HG02981 (cell line): ENCODE measurements at regions not wholly inside any gene's neighbourhood (a gene's known extent, or its start where the extent isn't known, plus 50 kb on each side); places are given as distances from the start of the nearest gene placed in this dataset.

Source experiments
- ATAC-seq: cut with Tn5 transposase; IDR thresholded peaks from one replicate; pipeline ENCODE4 v1.9.1; 2021; ENCODE audit warnings: mild to moderate bottlenecking, moderate library complexity; ENCODE audit not compliant: unreplicated experiment

GRCh38 chr11:31912808-31913207 lies 101.7 kb upstream of the PAX6 start:
- no peak for ATAC-seq

GRCh38 chr11:31910950-31911576 lies 99.9 kb upstream of the PAX6 start:
- ATAC-seq: no peak

- ATAC-seq: no peak
Observed at GRCh38 chr11:31903225-31904074, 92.3 kb upstream of the PAX6 start.

- no peak for ATAC-seq
Observed at GRCh38 chr11:31902706-31903105, 91.6 kb upstream of the PAX6 start.

- ATAC-seq: no peak
Observed at GRCh38 chr11:31895926-31896325, 84.8 kb upstream of the PAX6 start.

GRCh38 chr11:31887180-31887579 lies 76.1 kb upstream of the PAX6 start:
- ATAC-seq: no peak

GRCh38 chr11:31884080-31884479 lies 73.0 kb upstream of the PAX6 start:
- no peak for ATAC-seq

- no peak for ATAC-seq
Observed at GRCh38 chr11:31883435-31883834, 72.3 kb upstream of the PAX6 start.

GRCh38 chr11:31882951-31883392 lies 71.8 kb upstream of the PAX6 start:
- no peak for ATAC-seq

- ATAC-seq: no peak
Observed at GRCh38 chr11:31881825-31882224, 70.7 kb upstream of the PAX6 start.

GRCh38 chr11:31879681-31880080 lies 68.6 kb upstream of the PAX6 start:
- no peak for ATAC-seq

GRCh38 chr11:31877863-31878262 lies 66.7 kb upstream of the PAX6 start:
- no peak for ATAC-seq

- no peak for ATAC-seq
Observed at GRCh38 chr11:31877083-31877482, 66.0 kb upstream of the PAX6 start.

- no peak for ATAC-seq
Observed at GRCh38 chr11:31875866-31876560, 64.9 kb upstream of the PAX6 start.

- no peak for ATAC-seq
Observed at GRCh38 chr11:31874631-31875191, 63.6 kb upstream of the PAX6 start.

GRCh38 chr11:31873124-31873523 lies 62.0 kb upstream of the PAX6 start:
- no peak for ATAC-seq

- no peak for ATAC-seq
Observed at GRCh38 chr11:31872076-31872443, 60.9 kb upstream of the PAX6 start.

- no peak for ATAC-seq
Observed at GRCh38 chr11:31871310-31872075, 60.4 kb upstream of the PAX6 start.

- ATAC-seq: no peak
Observed at GRCh38 chr11:31870609-31871309, 59.6 kb upstream of the PAX6 start.

- ATAC-seq: no peak
Observed at GRCh38 chr11:31869986-31870385, 58.9 kb upstream of the PAX6 start.
